Prostate gland (tissue), 2 donors: ENCODE measurements at regions not wholly inside any gene's neighbourhood (a gene's known extent, or its start where the extent isn't known, plus 50 kb on each side); places are given as distances from the start of the nearest gene placed in this dataset.

Source experiments
- POLR2A ChIP-seq: fragments of 450-650 bp; IDR thresholded peaks from one replicate; pipeline ENCODE4 v1.6.1; 2016; ENCODE audit warnings: antibody characterized with exemption, mild to moderate bottlenecking
- TF ChIP-seq, protein P1 (sequence below), 4 experiments: fragments of 200-600 bp in 2 of 4; fragments of 450-650 bp in 2 of 4; sonication (generic) in 2 of 4; IDR thresholded peaks; 1 replicate in 3 of 4; 2 replicates in 1 of 4; pipeline ENCODE4 v1.5.1; 2016 to 2019; ENCODE audit warnings: antibody characterized with exemption in 4 of 4, mild to moderate bottlenecking in 2 of 4, moderate library complexity in 2 of 4

DNA sequence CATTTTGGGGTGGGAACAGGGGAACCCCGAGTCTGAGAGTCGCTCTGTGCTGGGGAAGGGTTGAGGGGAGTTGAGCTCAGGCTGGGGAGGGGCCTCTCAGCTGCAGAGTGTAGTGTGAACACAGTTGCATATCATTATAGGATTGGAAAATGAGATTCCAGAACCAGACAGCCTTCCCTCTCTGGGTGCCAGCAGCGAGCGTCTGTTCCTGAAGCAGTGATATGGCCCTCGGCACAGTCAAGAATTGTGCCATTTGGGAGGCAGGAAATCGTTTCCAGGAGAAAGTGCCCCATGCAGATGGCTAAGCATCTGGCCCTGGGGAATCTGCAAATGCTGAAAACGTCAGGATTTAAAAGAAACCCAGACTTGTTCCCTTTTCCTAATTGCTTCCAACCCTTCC is 70.4 kb upstream of the SFSWAP start:
- TF ChIP-seq, protein P1, sequence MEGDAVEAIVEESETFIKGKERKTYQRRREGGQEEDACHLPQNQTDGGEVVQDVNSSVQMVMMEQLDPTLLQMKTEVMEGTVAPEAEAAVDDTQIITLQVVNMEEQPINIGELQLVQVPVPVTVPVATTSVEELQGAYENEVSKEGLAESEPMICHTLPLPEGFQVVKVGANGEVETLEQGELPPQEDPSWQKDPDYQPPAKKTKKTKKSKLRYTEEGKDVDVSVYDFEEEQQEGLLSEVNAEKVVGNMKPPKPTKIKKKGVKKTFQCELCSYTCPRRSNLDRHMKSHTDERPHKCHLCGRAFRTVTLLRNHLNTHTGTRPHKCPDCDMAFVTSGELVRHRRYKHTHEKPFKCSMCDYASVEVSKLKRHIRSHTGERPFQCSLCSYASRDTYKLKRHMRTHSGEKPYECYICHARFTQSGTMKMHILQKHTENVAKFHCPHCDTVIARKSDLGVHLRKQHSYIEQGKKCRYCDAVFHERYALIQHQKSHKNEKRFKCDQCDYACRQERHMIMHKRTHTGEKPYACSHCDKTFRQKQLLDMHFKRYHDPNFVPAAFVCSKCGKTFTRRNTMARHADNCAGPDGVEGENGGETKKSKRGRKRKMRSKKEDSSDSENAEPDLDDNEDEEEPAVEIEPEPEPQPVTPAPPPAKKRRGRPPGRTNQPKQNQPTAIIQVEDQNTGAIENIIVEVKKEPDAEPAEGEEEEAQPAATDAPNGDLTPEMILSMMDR (IDR thresholded peaks at IDR 0.05) = no peak
- TF ChIP-seq POLR2A = no peak
